ENCODE measurements at regions not wholly inside any gene's neighbourhood (a gene's known extent, or its start where the extent isn't known, plus 50 kb on each side); places are given as distances from the start of the nearest gene placed in this dataset.

GRCh38 chrX:37077646-37078433 lies 69.7 kb downstream of the FAM47C start:
- TF ChIP-seq, protein P1, sequence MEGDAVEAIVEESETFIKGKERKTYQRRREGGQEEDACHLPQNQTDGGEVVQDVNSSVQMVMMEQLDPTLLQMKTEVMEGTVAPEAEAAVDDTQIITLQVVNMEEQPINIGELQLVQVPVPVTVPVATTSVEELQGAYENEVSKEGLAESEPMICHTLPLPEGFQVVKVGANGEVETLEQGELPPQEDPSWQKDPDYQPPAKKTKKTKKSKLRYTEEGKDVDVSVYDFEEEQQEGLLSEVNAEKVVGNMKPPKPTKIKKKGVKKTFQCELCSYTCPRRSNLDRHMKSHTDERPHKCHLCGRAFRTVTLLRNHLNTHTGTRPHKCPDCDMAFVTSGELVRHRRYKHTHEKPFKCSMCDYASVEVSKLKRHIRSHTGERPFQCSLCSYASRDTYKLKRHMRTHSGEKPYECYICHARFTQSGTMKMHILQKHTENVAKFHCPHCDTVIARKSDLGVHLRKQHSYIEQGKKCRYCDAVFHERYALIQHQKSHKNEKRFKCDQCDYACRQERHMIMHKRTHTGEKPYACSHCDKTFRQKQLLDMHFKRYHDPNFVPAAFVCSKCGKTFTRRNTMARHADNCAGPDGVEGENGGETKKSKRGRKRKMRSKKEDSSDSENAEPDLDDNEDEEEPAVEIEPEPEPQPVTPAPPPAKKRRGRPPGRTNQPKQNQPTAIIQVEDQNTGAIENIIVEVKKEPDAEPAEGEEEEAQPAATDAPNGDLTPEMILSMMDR (IDR thresholded peaks at IDR 0.05): no peak
- TF ChIP-seq POLR2AphosphoS5 (IDR thresholded peaks at IDR 0.05; ENCODE audit: low read depth, low read length): no peak
- TF ChIP-seq, protein P2, sequence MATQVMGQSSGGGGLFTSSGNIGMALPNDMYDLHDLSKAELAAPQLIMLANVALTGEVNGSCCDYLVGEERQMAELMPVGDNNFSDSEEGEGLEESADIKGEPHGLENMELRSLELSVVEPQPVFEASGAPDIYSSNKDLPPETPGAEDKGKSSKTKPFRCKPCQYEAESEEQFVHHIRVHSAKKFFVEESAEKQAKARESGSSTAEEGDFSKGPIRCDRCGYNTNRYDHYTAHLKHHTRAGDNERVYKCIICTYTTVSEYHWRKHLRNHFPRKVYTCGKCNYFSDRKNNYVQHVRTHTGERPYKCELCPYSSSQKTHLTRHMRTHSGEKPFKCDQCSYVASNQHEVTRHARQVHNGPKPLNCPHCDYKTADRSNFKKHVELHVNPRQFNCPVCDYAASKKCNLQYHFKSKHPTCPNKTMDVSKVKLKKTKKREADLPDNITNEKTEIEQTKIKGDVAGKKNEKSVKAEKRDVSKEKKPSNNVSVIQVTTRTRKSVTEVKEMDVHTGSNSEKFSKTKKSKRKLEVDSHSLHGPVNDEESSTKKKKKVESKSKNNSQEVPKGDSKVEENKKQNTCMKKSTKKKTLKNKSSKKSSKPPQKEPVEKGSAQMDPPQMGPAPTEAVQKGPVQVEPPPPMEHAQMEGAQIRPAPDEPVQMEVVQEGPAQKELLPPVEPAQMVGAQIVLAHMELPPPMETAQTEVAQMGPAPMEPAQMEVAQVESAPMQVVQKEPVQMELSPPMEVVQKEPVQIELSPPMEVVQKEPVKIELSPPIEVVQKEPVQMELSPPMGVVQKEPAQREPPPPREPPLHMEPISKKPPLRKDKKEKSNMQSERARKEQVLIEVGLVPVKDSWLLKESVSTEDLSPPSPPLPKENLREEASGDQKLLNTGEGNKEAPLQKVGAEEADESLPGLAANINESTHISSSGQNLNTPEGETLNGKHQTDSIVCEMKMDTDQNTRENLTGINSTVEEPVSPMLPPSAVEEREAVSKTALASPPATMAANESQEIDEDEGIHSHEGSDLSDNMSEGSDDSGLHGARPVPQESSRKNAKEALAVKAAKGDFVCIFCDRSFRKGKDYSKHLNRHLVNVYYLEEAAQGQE (IDR thresholded peaks at IDR 0.05; ENCODE audit: insufficient read depth in 1 of 2, low read depth in 2 of 2, low read length in 1 of 2): no peak
- no peak for TF ChIP-seq SIN3A (IDR thresholded peaks at IDR 0.05; ENCODE audit: borderline replicate concordance, insufficient read depth, low read depth, low read length)

Data from Panc1 (cell line).